Lung (tissue), 11 donors: ENCODE measurements at regions not wholly inside any gene's neighbourhood (a gene's known extent, or its start where the extent isn't known, plus 50 kb on each side); places are given as distances from the start of the nearest gene placed in this dataset.

ENCODE experiments used
- ATAC-seq: fragments of 200-7000 bp; cut with Tn5 transposase; one replicate; pipeline ENCODE4 v1.9.1; 2020; ENCODE audit warnings: moderate number of reproducible peaks; ENCODE audit not compliant: insufficient read depth, low FRiP score
- DNase-seq, 3 donors: peaks; one replicate each; pipeline ENCODE4 v3.0.0-alpha.2; 2013 to 2017
- H3K27ac ChIP-seq, 2 donors: one replicate each; pipeline ENCODE4 v1.5.1; 2013; ENCODE audit warnings: mild to moderate bottlenecking in 2 of 2, moderate library complexity in 2 of 2, control low read depth in 1 of 2, inconsistent platforms in 1 of 2, low read depth in 1 of 2, low read length in 1 of 2
- H3K27me3 ChIP-seq, 3 donors: one replicate each; pipeline ENCODE4 v1.5.1; 2013; ENCODE audit warnings: low read length in 2 of 3; ENCODE audit not compliant: control insufficient read depth in 3 of 3, insufficient read depth in 3 of 3
- H3K36me3 ChIP-seq, 4 donors: one replicate each; pipeline ENCODE4 v1.5.1; 2013; ENCODE audit warnings: low read length in 4 of 4, mild to moderate bottlenecking in 1 of 4, moderate library complexity in 1 of 4; ENCODE audit not compliant: control insufficient read depth in 4 of 4, insufficient read depth in 4 of 4
- H3K4me1 ChIP-seq, 5 donors: one replicate each; pipeline ENCODE4 v1.5.1; 2013; ENCODE audit warnings: low read length in 5 of 5, mild to moderate bottlenecking in 2 of 5, moderate library complexity in 1 of 5; ENCODE audit not compliant: control insufficient read depth in 5 of 5, insufficient read depth in 5 of 5
- H3K4me3 ChIP-seq: one replicate; pipeline ENCODE4 v1.5.1; 2013; ENCODE audit warnings: mild to moderate bottlenecking, control low read depth, moderate library complexity
- H3K9ac ChIP-seq, 2 donors: one replicate each; pipeline ENCODE4 v1.5.1; 2013; ENCODE audit warnings: low read length in 2 of 2, control low read depth in 1 of 2; ENCODE audit not compliant: insufficient read depth in 1 of 2
- H3K9me3 ChIP-seq, 4 donors: one replicate each; pipeline ENCODE4 v1.5.1; 2013; ENCODE audit warnings: low read length in 3 of 4, mild to moderate bottlenecking in 1 of 4, moderate library complexity in 1 of 4; ENCODE audit not compliant: control insufficient read depth in 4 of 4, insufficient read depth in 3 of 4
- CTCF ChIP-seq: IDR thresholded peaks from 2 replicates; pipeline ENCODE4 v1.5.1; 2012; ENCODE audit warnings: mild to moderate bottlenecking; ENCODE audit errors: control extremely low read depth, extremely low read depth
- WGBS, 2 donors: extraction: QIAGEN DNeasy Blood & Tissue Kit; methylation state at CpG; one replicate each; pipeline ENCODE4 v1.1.7; 2013; 5-methylcytosine and 5-hydroxymethylcytosine counted together
- donor health status: control.
- donor health status: control.
- donor health status: Bipolar disorder and iron deficiency.
- donor health status: healthy.
- donor health status: DM: yes; HTN: yes; CAD: no.

DNA sequence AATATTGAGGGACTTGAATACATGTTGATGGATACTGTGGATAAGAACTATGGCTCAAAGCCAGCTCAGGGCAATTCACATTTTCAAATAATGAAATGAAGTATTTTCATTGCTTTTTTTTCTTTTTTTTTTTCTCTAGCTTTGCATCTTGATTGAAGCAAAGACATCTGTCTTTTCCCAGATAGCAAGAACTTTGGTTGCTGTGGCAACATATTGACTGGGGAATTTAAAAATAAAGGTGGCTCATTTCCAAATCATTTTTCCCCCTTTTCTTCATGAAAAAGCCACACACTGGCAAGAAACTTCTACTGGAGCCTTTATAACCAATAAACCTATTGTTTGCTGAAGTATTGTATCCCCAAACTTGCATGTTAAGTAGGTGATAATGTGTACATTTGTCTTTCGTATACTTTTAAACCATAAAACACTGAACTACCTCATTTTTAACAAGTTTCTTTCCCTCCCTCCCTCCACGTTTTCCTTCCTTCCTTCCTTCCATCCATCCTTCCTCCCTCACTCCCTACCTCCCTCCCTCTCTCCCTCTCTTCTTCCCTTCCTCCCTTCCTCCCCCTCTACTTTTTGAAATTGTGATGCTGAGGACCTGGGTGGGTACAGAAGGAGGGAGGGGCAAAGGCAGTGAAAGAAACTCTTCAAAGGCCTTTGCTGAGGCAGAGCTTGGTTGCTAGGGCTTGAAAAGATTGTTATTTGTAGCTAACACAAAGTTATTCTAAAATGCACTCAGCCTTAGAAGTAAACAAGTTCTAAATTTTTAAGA lies 343.5 kb upstream of the SPRY2 start:
- Histone ChIP-seq H3K4me3 (no peak overlapping the region), H3K36me3 (no peaks in the 10 kb centered on the region), H3K27ac (peak overlapping the region in 1 of 2 donors; percentile 7), H3K4me1 (peaks cover 0 to 5% (median 0%) of the 10 kb centered on the region in 5 donors), H3K27me3 (no peaks in the 10 kb centered on the region), H3K9me3 (peaks cover 0 to 4% (median under 1%) of the 10 kb centered on the region in 4 donors), H3K9ac (no peak overlapping the region)
- WGBS, 2 donors: 71 to 78% methylated on average over 2 of the region's 2 CpGs
- ATAC-seq (no peak), DNase-seq (peak in 2 of 3 donors; percentile 17 to 31)
- TF ChIP-seq CTCF: no peak

DNA sequence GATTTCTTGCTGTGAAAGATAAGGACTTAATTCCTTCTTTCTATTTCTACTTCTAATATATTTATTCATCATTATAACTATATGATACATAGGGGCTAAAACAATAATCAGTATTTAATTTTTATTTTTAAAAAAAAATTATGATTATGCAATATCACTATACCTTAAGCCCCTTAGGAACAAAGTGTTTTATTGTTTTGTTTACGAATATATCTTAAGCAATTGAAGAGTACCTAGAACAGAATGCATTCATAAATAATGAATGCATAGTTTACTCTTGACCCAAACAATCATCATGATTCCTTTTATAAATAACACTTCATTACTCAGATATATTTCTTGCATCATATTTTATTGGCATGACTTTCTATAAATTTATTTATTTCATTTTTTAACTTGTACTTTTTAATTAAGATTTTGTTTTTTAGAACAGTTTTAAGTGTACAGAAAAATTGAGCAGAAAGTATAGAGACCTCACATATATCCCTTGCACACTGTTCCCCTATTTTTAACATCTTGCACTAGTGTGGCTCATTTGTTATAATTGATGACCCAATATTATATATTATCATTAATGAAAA lies 339.9 kb upstream of the SPRY2 start:
- DNase-seq (no peak), ATAC-seq (no peak)
- Histone ChIP-seq H3K27me3 (no peaks in the 10 kb centered on the region), H3K4me1 (peaks cover 0 to 5% (median 0%) of the 10 kb centered on the region in 5 donors), H3K4me3 (no peak overlapping the region), H3K36me3 (no peaks in the 10 kb centered on the region), H3K9me3 (peaks cover 0 to 2% (median 0%) of the 10 kb centered on the region in 4 donors), H3K9ac (no peak overlapping the region), H3K27ac (no peak overlapping the region)
- WGBS, 2 donors: 92% methylated on average over 1 of the region's 1 CpG
- no peak for TF ChIP-seq CTCF

GRCh38 chr13:80679423-80679822 lies 338.5 kb upstream of the SPRY2 start:
- TF ChIP-seq CTCF: no peak
- no peaks in the 10 kb centered on the region for H3K27me3 ChIP-seq
- H3K27ac ChIP-seq: no peak overlapping the region
- DNase-seq (no peak), ATAC-seq (no peak)
- no peak overlapping the region for H3K4me3 ChIP-seq
- H3K36me3 ChIP-seq: no peaks in the 10 kb centered on the region
- H3K4me1 ChIP-seq: peaks cover 0 to 2% (median 0%) of the 10 kb centered on the region in 5 donors
- WGBS, 2 donors: 94 to 95% methylated on average over 1 of the region's 1 CpG
- H3K9ac ChIP-seq: no peak overlapping the region
- peaks cover 0 to 2% (median 0%) of the 10 kb centered on the region in 4 donors for H3K9me3 ChIP-seq
